Sigmoid colon (tissue), 3 donors: ENCODE measurements at regions not wholly inside any gene's neighbourhood (a gene's known extent, or its start where the extent isn't known, plus 50 kb on each side); places are given as distances from the start of the nearest gene placed in this dataset.

Experiments used
- CTCF ChIP-seq, 4 experiments: fragments of 450-650 bp in 3 of 4; fragments of 200-600 bp in 1 of 4; IDR thresholded peaks; one replicate each; pipeline ENCODE4 v1.5.1; 2016 to 2019; ENCODE audit warnings: antibody characterized with exemption in 4 of 4, mild to moderate bottlenecking in 3 of 4, moderate library complexity in 2 of 4
- POLR2A ChIP-seq, 2 donors: fragments of 450-650 bp; IDR thresholded peaks; one replicate each; pipeline ENCODE4 v1.6.1; 2016; ENCODE audit warnings: antibody characterized with exemption in 2 of 2, mild to moderate bottlenecking in 2 of 2, moderate library complexity in 2 of 2

- TF ChIP-seq CTCF (IDR thresholded peaks at IDR 0.05), result no peak
- TF ChIP-seq POLR2A (IDR thresholded peaks at IDR 0.05), result no peak
Observed at GRCh38 chr5:4068171-4068570, 472.5 kb downstream of the IRX1 start.
